HepG2 (cell line): ENCODE measurements at regions not wholly inside any gene's neighbourhood (a gene's known extent, or its start where the extent isn't known, plus 50 kb on each side); places are given as distances from the start of the nearest gene placed in this dataset.
"Not testable (repeated sequence)": the region's sequence is repeated elsewhere in the genome, so short reads cannot be mapped to it uniquely, and the experiment has no call there.

Source experiments
- ATAC-seq: fragments of 200-7000 bp; cut with Tn5 transposase; 3 replicates; pipeline ENCODE4 v1.9.1; 2020; ENCODE audit warnings: mild to moderate bottlenecking, moderate library complexity
- BruUV-seq: library from RNA; stranded (reverse); fragments of 400-500 nt; replicated peaks from 2 replicates; lab custom pipeline; 2021; lab: Mats Ljungman, UMichigan
- CTCF ChIA-PET: fragments of 300-600 bp; formaldehyde crosslinking; extraction: SDS; loops from one replicate; lab custom pipeline; 2021; ENCODE audit warnings: low total read pairs, inconsistent platforms, low intra/inter-chr PET ratio; lab: Yijun Ruan, JAX
- POLR2A ChIA-PET: fragments of 350-600 bp; sonication (Branson Sonifier 250); formaldehyde crosslinking; loops from one replicate; lab custom pipeline; 2020; ENCODE audit warnings: antibody characterized with exemption, inconsistent platforms; lab: Yijun Ruan, JAX
- DNase-seq: peaks from one replicate; pipeline ENCODE4 v3.0.0-alpha.2; 2015; ENCODE audit warnings: low spot score
- FAIRE-seq: peaks from 3 replicates; lab custom pipeline; 2011; peaks lifted over from hg19 to GRCh38; lab: Jason Lieb, UNC
- H2AFZ ChIP-seq: one replicate; pipeline ENCODE4 v1.6.1; 2011; ENCODE audit warnings: low read length, inconsistent platforms
- H3K27ac ChIP-seq: fragments of 300-600 bp; 3 replicates; pipeline ENCODE4 v1.8.0; 2011; ENCODE audit warnings: mixed run types, mild to moderate bottlenecking, mixed read lengths, low read length, inconsistent platforms; ENCODE audit not compliant: insufficient read depth; ENCODE audit errors: extremely low read length
- H3K27me3 ChIP-seq, 2 experiments: fragments of 200-600 bp in 1 of 2; 2 replicates in 1 of 2; 3 replicates in 1 of 2; pipeline versions ENCODE4 v1.6.0 to v1.8.0; 2011; ENCODE audit warnings: low read length in 2 of 2, mild to moderate bottlenecking in 2 of 2, moderate library complexity in 2 of 2, inconsistent platforms in 1 of 2; ENCODE audit not compliant: insufficient read depth in 2 of 2, control insufficient read depth in 1 of 2
- H3K36me3 ChIP-seq, 2 experiments: fragments of 200-600 bp in 1 of 2; replicated peaks in 1 of 2; 2 replicates in 1 of 2; 3 replicates in 1 of 2; pipeline versions ENCODE4 v1.5.1 to v1.8.0; 2011; ENCODE audit warnings: low read length in 2 of 2, inconsistent platforms in 1 of 2; ENCODE audit not compliant: insufficient read depth in 2 of 2, control insufficient read depth in 1 of 2
- H3K4me1 ChIP-seq: 2 replicates; pipeline ENCODE4 v1.5.1; 2012; ENCODE audit warnings: low read length, inconsistent platforms; ENCODE audit not compliant: insufficient read depth
- H3K4me2 ChIP-seq: 2 replicates; pipeline ENCODE4 v1.6.0; 2011; ENCODE audit warnings: low read depth, low read length, inconsistent platforms
- H3K4me3 ChIP-seq, 3 experiments: fragments of 200-600 bp in 1 of 3; sonication (generic), shearing (Covaris generic) in 1 of 3; replicated peaks in 1 of 3; 2 replicates each; pipeline ENCODE4 v1.5.1; 2011 to 2016; ENCODE audit warnings: low read length in 3 of 3, inconsistent platforms in 2 of 3, low read depth in 2 of 3, mild to moderate bottlenecking in 2 of 3, control low read depth in 1 of 3, mixed read lengths in 1 of 3; ENCODE audit not compliant: insufficient read depth in 1 of 3
- H3K79me2 ChIP-seq: one replicate; pipeline ENCODE4 v1.6.1; 2011; ENCODE audit warnings: low read length, inconsistent platforms; ENCODE audit not compliant: insufficient read depth
- H3K9ac ChIP-seq: 2 replicates; pipeline ENCODE4 v1.6.0; 2011; ENCODE audit warnings: mild to moderate bottlenecking, low read depth, low read length, inconsistent platforms; ENCODE audit not compliant: insufficient read depth
- H3K9me3 ChIP-seq: 2 replicates; pipeline ENCODE4 v1.5.1; 2012; ENCODE audit warnings: mild to moderate bottlenecking, low read length
- H4K20me1 ChIP-seq: 2 replicates; pipeline ENCODE4 v1.6.0; 2011; ENCODE audit warnings: inconsistent platforms, mild to moderate bottlenecking, low read length, moderate library complexity; ENCODE audit not compliant: insufficient read depth
- KAT7 ChIP-seq: IDR thresholded peaks from 2 replicates; pipeline ENCODE4 v1.6.1; 2018; ENCODE audit warnings: borderline replicate concordance, missing compliant biosample characterization
- MIER2 ChIP-seq: IDR thresholded peaks from 2 replicates; pipeline ENCODE4 v1.6.1; 2016; ENCODE audit warnings: missing biosample characterization, missing genetic modification reagents
- TOPORS ChIP-seq: sonication (generic); formaldehyde crosslinking; IDR thresholded peaks from 2 replicates; pipeline ENCODE4 v1.8.0; 2023; ENCODE audit warnings: mild to moderate bottlenecking, missing genetic modification reagents
- ZHX2 ChIP-seq, 2 experiments: sonication (generic) in 1 of 2; formaldehyde crosslinking in 1 of 2; IDR thresholded peaks; 2 replicates each; pipeline versions ENCODE4 v1.6.1 to v1.9.0; 2014 to 2022; ENCODE audit warnings: antibody characterized with exemption in 1 of 2, borderline replicate concordance in 1 of 2, inconsistent platforms in 1 of 2, low read depth in 1 of 2, missing genetic modification reagents in 1 of 2
- ZNF207 ChIP-seq: fragments of 450-650 bp; IDR thresholded peaks from 2 replicates; pipeline ENCODE4 v1.6.1; 2016; ENCODE audit warnings: antibody characterized with exemption, borderline replicate concordance
- WGBS: methylation state at CpG from one replicate; pipeline ENCODE4 v1.1.6; 2017; ENCODE audit warnings: low lambda C conversion rate; 5-methylcytosine and 5-hydroxymethylcytosine counted together
- in situ Hi-C: cut with HindIII; loops from 2 replicates; pipeline ENCODE4 v1.10.0; 2017; ENCODE audit warnings: low pct_unique_long_range_greater_than_20kb; ENCODE audit not compliant: extremely low pct_ligation_motif_present
- intact Hi-C: fragments of 100-400 bp; cut with micrococcal nuclease; formaldehyde crosslinking; loops from one replicate; pipeline ENCODE4 v1.10.0; 2022; ENCODE audit not compliant: unreplicated experiment
- TF ChIP-seq, protein P1 (sequence below): sonication (generic); formaldehyde crosslinking; conservative IDR thresholded peaks from 2 replicates; pipeline ENCODE4 v1.4.0; 2020; ENCODE audit warnings: missing genetic modification reagents

DNA sequence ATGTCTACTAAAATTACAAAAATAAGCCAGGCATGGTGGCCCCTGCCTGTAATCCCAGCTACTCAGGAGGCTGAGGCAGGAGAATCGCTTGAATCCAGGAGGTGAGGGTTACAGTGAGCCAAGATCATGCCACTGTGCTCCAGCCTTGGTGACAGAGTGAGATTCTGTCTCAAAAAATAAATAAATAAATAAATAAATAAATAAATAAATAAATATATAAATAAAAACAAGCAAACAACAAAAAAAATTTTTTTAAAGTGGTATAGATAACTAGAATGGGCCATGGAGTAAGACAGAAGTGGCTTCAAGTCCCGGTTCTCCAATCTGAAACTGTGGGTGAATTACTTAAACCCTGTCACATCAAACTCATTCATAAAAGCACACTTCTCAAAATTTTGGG, 63.0 kb upstream of the DIO2 start:
- intact Hi-C loops, FAIRE-seq, H4K20me1 ChIP-seq, ATAC-seq, H3K36me3 ChIP-seq, POLR2A ChIA-PET, DNase-seq, H3K79me2 ChIP-seq, H3K27ac ChIP-seq, H3K27me3 ChIP-seq, H3K4me2 ChIP-seq, H2AFZ ChIP-seq, H3K9ac ChIP-seq, H3K4me3 ChIP-seq, H3K4me1 ChIP-seq, BruUV-seq, CTCF ChIA-PET, in situ Hi-C loops: not testable (repeated sequence)
- WGBS = 3% methylated on average over 2 of the region's 2 CpGs
- peaks cover 18% of the 10 kb centered on the region for H3K9me3 ChIP-seq

DNA sequence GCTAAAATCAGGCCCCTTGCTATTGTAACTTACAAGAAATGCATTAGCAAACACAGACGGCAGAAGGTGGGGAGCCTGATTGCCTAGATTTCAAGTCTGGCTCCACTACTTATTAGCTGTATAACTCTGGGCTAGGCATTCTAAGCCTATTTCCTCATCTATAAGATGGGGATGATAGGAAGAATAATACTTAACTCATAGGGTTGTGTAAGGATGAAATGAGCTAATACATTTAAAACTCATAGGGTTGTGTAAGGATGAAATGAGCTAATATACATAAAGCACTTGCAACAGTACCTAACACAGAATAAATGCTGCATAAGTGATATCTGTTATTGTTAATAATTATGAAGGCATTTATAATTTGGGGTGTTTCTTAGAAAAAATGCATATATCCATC, 60.1 kb upstream of the DIO2 start:
- in situ Hi-C loops = no loop called here
- WGBS = 0% methylated on average over 1 of the region's 1 CpG

More for the DNA sequence above, 60.1 kb upstream of the DIO2 start:
- intact Hi-C loops = no loop called here
- Histone ChIP-seq H2AFZ (no peak overlapping the region), H3K9ac (no peak overlapping the region), H3K27me3 (no peaks in the 10 kb centered on the region), H4K20me1 (no peaks in the 10 kb centered on the region)
- no TSS peak for BruUV-seq
- TF ChIP-seq ZNF207 (no peak), TOPORS (CRISPR knock-in tag) (no peak), ZHX2 (IDR thresholded peaks at IDR 0.05; ENCODE audit: low read depth) (no peak), ZHX2 (CRISPR knock-in tag; IDR thresholded peaks at IDR 0.05; ENCODE audit: borderline replicate concordance) (no peak), KAT7 (CRISPR knock-in tag) (no peak), MIER2 (CRISPR knock-in tag) (no peak)
- TF ChIP-seq, protein P1, sequence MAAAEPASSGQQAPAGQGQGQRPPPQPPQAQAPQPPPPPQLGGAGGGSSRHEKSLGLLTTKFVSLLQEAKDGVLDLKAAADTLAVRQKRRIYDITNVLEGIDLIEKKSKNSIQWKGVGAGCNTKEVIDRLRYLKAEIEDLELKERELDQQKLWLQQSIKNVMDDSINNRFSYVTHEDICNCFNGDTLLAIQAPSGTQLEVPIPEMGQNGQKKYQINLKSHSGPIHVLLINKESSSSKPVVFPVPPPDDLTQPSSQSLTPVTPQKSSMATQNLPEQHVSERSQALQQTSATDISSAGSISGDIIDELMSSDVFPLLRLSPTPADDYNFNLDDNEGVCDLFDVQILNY = no peak
- TF ChIP-seq, all 625 proteins: peak for 0
- no peak for ATAC-seq
- H3K4me3 ChIP-seq = no peak overlapping the region
- ChIA-PET POLR2A (no interaction called here), CTCF (no interaction called here)
- FAIRE-seq = no peak
- no peaks in the 10 kb centered on the region for H3K4me1 ChIP-seq
- peaks cover 6% of the 10 kb centered on the region for H3K9me3 ChIP-seq
- no peak overlapping the region for H3K27ac ChIP-seq
- no peak overlapping the region for H3K4me2 ChIP-seq
- H3K79me2 ChIP-seq = no peaks in the 10 kb centered on the region
- H3K36me3 ChIP-seq = no peaks in the 10 kb centered on the region
- no peak for DNase-seq
